Renal pelvis (tissue), 1 donor: ENCODE measurements at regions not wholly inside any gene's neighbourhood (a gene's known extent, or its start where the extent isn't known, plus 50 kb on each side); places are given as distances from the start of the nearest gene placed in this dataset.
"Not testable (repeated sequence)": the region's sequence is repeated elsewhere in the genome, so short reads cannot be mapped to it uniquely, and the experiment has no call there.

Experiments
- DNase-seq: peaks from one replicate; pipeline ENCODE4 v3.0.0-alpha.2; 2013

DNA sequence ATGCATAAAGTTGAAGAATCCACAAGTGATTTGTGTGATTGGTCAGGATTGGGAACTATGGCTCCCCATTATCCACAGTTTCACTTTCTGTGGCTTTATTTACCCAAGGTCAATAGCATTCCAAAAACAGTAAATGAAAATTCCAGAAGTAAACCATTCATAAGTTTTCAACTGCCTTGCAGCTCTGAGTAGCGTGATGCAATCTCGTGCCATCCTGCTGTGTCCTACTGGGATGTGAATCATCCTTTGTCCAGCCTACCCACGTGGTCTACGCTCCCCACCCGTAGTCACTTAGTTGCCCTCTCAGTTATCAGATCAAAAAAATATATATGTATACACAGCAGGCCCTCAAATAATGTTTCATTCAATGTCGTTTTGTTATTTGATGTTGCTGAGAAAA, 89.0 kb upstream of the DLGAP1 start:
- DNase-seq, result no peak

DNA sequence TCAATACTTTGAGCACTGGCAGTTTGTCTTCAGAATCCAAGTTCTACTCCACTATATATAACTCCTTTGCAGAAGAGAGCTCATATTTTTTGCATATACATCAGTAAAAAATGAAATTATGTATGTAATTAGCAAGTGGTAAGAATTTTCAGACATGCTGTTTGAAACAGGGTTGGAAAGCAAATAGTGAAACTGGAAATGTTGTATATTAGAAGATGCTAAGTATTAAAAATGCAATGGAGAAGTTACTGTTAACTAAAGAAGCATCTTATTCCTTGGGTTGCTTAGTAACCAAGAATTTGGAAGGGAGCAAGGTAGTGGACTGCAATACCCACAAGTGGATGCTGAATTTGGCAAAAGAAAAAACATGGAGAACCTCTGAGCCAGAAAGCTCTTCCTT, 88.6 kb upstream of the DLGAP1 start:
- no peak for DNase-seq

DNA sequence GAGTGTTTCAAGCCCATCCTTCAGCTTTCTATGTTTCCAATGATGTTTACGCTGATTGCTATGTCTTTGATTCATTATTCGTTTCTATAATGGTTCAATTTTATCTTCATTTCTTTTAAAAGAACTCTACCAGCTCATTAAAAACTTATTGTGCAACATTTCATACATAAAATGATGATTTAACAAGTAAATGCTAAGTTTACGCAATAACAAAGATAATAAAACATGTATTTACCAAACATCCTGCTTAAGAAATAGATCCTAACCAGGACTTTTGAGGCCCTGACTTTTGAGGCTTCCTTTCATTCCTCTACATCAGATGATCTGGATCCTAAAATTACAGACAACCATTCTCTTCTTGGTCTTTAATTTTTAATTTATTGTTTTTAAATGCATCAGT, 86.5 kb upstream of the DLGAP1 start:
- no peak for DNase-seq

- no peak for DNase-seq
Observed at GRCh38 chr18:4536447-4536846, 81.3 kb upstream of the DLGAP1 start.

DNA sequence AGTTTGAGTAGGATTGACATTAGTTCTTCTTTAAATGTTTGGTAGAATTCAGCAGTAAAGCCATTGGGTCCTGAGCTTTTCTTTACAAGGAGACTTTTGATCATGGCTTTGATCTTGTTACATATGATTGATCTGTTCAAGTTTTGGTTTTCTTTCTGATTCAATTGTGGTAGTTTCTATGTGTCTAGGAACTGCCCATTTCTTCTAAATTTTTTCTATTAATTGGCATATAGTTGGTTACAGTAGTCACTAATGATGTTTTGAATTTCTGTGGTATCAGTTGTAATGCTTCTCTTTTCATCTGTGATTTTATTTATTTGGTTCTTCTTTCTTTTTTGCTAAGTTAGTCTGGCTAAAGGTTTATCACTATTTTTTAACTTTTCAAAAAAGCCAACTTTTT, 73.3 kb upstream of the DLGAP1 start:
- no peak for DNase-seq

- not testable (repeated sequence) for DNase-seq
Observed at GRCh38 chr18:4527826-4528225, 72.7 kb upstream of the DLGAP1 start.

GRCh38 chr18:4524096-4524495, 69.0 kb upstream of the DLGAP1 start:
- no peak for DNase-seq

DNA sequence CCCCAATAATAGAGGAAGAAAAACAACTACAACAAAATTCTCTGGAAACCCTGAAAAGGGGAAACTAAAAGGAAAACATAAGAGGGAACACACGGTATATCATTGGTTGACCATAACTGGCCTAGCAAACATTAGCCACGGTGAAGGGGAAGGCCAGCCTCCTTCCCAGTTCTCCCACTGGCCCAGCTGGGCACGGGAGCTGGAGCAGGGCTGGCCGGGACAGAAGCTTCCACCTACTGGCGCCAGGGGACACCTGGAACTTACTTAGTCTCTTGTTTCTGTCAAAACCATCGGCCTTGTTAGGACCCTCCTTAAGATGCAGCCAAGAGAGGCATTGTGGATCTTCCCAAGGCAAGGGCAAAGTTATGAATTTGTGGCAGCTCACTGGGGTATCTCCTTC, 56.1 kb upstream of the DLGAP1 start:
- DNase-seq, result no peak

- no peak for DNase-seq
Observed at GRCh38 chr18:4510711-4511110, 55.6 kb upstream of the DLGAP1 start.

GRCh38 chr18:4510160-4510559, 55.1 kb upstream of the DLGAP1 start:
- DNase-seq, result no peak
